LoVo (cell line): ENCODE measurements at regions not wholly inside any gene's neighbourhood (a gene's known extent, or its start where the extent isn't known, plus 50 kb on each side); places are given as distances from the start of the nearest gene placed in this dataset.

Experiments
- DNase-seq: peaks from one replicate; pipeline ENCODE4 v3.0.0-alpha.2; 2016; ENCODE audit warnings: low spot score

DNA sequence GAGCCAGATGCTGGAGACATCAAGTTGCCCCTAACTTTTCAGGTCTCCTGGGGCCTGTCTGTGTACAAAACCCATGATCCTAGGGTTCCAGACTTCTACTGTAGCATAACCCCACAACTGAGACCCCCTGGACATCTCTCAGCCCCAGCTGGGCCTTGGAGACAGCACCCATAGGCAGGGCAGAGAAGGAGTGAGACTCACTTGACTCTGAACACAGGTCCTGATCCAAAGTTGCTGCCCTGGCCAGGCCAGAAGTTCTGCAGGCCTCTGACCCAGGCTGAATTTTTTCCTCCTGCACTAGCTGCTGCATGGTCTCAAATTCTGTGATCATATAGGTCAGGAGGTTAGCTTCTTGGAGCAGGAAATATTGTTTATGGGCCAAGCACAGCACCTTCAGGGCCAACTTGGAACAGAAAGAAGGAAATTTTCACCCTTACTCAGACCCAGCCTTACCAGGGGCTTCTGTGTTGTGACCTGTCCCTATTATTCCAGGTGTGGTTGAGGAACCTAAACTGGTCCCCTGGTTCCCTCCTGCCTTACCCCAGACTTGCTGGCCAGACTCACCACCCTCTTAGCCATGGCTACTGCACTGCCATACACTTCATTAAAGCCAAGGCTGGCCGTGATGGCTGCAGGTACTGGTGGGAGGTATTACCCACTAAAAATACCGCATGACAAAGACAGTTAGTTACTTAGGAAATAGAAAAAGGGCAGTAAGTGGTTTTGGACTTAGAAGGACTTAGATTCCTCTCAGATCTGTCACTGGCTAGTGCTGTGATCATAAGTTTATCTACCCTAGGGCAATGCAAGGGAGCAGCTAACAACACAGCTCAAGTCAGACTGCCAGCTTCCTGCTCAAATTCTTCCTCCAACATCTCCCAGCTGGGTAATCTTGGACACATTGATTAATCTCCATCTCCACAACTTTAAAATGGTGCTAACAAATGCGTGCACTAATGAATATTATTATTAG, 2180.1 kb downstream of the TP53TG3F start:
- DNase-seq = no peak

DNA sequence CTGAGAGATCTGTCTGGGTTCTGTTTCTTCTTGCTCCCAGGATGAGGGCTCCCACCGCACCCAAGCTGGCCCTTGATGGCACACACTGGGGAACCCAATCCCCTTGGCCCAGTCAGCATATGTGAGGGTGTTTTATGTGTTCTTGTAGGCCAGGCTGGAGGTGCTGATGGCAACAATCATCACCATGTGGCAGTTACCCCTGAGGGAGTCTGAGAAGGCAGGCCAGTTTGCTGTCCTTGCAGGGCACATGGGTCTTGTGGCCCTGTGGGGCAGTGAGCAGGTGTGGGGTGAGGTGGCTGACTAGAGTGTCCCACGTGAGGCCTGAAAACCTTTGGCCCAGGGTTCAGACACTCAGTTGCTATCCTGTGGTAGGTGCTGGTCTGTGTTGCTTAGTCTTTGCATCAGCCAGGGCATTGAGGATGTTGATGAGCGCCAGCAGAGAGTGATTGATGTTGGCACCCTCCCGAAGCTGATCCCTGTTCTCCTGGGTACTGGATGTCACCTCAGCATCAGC, 2183.0 kb downstream of the TP53TG3F start:
- no peak for DNase-seq

DNA sequence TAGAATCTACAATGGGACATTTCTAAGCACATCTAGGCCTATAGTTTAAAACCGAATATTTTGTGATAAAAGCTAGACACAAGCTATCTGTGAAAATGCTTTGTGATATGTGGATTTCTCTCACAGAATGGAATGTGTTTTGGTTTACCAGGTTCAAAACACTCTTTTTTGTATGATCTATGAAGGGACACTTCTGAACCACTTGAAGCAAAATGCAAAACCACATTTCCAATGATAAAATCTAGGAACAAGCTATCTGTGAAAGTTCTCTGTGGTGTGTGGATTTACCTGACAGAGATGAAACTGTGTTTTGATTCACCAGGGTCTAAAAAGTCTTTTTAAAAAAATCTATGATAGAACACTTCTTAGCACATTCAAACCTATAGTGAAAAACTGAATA, 2192.4 kb downstream of the TP53TG3F start:
- no peak for DNase-seq

DNA sequence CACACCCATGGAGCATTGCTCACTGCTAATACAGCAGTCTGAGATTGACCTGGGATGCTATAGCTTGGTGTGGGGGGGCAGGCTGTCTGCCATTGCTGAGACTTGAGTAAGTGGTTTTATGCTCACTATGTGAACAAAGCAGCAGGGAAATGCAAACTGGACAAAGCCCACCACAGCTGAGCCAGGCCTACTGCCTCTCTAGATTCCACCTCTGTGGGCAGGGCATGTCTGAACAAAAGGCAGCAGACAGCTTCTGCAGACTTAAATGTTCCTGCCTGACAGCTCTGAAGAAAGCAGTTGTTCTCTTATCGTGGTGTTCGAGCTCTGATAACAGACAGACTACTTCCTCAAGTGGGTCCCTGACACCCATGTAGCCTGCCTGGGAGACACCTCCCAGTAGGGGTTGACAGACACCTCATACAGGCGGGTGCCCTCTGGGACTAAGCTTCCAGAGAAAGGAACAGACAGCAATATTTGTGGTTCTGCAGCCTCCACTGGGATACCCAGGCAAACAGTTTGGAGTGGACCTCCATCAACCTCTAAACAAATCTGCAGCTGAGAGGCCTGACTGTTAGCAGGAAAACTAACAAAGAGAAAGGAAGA, 2204.8 kb downstream of the TP53TG3F start:
- no peak for DNase-seq

DNA sequence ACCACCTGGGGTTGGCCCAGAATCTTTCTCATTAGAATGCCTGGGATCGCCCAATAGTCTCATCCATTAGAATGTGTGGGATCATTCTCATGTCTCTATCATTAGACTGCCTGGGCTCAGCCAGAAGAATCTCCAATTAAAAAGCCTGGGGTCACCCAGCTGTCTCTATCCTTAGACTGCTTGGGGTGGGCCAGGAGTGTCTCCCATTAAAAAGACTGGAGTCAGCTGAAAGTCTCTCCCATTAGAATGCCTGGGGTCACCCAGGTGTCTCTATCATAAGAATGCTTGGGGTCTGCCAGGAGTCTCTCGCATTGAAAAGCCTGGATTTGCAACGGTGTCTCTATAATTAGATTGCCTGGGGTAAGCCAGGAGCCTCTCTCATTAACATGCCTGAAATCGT, 2225.7 kb downstream of the TP53TG3F start:
- DNase-seq = no peak

DNA sequence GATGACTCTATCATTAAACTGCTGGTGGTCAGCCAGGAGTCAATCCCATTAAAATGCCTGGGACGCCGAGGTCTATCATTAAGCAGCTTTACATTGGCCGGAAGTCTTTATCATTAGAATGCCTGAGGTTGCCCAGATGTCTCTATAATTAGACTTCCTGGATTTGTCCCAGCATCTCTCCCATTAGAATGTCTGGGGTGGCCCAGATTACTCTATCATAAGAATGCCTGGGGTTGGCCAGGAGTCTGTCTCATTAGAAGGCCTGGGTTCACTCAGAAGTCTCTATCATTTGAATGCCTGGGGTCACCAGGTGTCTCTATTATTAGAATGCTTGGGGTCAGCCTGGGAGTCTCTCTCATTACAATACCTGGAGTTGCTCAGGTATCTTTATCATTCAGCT, 2227.2 kb downstream of the TP53TG3F start:
- DNase-seq = no peak

DNA sequence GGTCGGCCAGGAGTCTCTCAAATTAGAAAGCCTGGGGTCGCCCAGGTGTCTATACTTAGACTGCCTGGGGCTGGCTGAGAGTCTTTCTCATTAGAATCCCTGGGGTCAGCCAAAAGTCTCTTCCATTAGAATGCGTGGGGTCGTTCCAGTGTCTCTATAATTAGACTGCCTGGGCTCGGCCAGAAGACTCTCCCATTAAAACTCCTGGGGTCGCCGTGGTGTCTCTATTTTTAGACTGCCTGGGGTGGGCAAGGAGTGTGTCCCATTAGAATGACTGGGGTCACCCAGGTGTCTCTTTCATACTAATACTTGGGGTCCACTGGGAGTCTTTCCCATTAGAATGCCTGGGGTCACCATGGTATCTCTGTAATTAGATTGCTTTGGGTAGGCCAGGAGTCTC, 2227.7 kb downstream of the TP53TG3F start:
- DNase-seq = no peak

DNA sequence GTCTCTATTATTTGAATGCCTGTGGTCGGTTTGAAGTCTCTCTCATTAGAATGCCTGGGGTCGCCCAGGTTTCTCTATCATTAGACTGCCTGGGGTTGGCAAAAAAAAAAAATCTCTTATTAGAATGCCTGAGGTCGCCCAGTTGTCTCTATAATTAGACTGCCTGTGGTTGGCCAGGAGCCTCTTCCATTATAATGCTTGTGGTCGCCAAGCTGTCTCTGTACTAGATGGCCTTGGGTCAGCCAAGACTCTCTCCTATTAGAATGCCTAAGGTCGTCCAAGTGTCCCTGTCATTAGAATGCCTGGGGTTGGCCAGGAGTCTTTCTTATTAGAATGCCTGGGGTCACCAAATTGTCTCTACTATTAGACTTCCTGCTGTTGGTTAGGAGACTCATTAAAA, 2228.4 kb downstream of the TP53TG3F start:
- no peak for DNase-seq

DNA sequence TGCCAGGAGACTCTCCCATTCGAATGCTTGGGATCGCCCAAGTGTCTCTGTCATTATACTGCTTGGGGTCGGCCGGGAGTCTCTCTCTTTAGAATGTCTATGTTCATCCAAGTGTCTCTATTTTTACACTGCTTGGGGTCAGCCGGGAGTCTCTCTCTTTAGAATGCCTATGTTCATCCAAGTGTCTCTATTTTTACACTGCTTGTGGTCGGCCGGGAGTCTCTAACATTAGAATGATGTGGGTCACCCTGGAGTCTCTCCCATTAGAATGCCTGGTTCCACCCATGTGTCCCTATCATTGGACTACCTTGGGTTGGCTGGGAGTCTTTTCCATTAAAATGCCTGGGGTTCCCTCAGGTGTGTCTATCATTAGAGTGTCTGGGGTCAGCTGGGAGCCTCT, 2230.4 kb downstream of the TP53TG3F start:
- no peak for DNase-seq

DNA sequence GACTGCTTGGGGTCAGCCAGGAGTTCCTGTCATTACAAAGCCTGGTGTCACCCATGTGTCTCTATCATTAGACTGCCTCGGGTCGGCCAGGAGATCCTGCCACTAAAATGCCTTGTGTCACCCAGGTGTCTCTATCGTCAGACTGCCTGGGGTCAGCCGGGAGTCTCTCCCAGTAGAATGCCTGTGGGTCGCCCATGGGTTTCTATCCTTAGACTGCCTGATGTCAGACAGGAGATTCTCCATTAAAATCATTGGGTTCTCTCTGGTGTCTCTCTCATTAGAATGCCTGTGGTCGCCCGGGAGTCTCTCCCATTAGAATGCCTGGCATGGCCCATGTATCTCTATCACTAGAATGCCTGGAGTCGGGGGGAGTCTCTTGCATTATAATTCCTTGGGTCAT, 2231.0 kb downstream of the TP53TG3F start:
- DNase-seq = no peak

DNA sequence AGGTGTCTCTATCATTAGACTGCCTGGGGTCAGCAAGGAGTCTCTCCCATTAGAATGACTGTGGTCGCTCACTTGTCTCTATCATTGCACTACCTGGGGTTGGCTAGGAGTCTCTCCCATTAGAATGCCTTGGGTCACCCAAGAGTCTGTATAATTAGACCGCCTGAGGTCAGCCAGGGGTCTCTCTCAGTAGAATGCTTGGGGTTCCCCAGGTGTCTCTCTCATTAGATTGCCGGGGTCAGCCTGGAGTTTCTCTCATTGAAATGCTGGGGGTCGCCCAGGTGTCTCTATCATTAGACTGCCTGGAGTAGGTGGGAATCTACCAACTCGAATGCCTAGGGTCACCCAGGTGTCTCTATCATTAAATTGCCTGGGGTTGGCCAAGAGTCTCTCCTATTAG, 2231.6 kb downstream of the TP53TG3F start:
- no peak for DNase-seq

DNA sequence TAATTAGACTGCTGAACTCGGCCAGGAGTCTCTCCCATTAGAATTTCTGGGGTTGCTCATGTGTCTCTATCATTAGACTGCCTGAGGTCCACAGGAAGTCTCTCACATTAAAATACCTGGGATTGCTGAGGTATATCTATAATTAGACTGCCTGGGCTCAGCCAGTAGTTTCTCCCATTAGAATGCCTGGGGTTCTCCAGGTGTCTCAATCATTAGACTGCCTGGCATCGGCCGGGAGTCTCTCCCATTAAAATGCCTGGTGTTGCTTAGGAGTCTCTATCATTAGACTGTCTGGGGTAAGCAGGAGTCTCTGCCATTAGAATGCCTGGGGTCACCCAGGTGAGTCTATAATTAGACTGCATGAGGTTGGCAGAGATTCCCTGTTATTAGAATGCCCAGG, 2233.4 kb downstream of the TP53TG3F start:
- no peak for DNase-seq

DNA sequence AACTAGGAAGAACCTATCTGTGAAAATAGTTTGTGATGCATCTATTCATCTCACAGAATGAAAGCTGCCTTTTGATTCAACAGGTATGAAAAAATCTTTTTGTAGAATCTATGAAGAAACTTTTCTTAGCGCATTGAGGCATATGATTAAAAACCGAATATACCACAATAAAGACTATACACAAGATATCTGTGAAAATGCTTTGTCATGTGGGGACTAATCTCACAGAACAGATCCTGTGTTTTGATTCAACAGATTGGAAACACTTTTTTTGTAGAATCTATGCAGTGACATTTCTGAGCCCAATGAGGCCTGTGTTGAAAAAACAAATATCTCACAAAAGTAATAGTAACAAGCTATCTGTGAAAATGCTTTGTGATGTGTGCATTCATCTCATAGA, 2247.5 kb downstream of the TP53TG3F start:
- DNase-seq = no peak

DNA sequence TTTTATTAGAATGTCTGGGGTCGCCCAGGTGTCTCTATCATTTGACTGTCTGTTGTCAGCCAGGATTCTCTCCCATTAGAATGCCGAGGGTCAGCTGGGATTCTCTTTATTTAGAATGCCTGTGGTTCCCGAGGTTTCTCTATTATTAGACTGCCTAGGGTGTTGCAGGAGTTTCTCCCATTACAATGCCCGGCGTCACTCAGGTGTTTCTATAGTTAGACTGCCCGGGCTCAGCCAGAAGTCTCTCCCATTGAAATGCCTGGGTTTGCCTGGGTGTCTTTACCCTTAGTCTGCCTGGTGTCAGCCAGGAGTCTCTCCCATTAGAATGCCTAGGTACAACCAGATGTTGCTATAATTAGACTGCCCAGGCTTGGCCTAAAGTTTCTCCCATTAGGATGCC, 2252.0 kb downstream of the TP53TG3F start:
- DNase-seq = no peak

DNA sequence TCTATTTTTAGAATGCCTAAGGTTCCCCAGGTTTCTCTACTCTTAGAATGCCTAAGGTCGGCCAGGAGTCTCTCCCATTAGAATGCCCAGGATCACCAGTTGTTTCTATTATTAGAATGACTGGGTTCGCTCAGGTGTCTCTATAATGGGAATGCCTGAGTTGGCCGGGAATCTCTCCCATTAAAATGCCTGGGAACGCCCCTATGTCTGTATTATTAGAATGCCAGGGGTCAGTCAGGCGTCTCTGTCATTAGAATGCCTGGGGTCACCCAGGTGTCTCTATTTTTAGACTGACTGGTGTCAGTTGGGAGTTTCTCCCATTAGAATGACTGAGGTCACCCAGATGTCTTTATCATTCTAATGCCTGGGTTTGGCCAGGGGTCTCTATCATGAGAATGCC, 2252.5 kb downstream of the TP53TG3F start:
- no peak for DNase-seq

DNA sequence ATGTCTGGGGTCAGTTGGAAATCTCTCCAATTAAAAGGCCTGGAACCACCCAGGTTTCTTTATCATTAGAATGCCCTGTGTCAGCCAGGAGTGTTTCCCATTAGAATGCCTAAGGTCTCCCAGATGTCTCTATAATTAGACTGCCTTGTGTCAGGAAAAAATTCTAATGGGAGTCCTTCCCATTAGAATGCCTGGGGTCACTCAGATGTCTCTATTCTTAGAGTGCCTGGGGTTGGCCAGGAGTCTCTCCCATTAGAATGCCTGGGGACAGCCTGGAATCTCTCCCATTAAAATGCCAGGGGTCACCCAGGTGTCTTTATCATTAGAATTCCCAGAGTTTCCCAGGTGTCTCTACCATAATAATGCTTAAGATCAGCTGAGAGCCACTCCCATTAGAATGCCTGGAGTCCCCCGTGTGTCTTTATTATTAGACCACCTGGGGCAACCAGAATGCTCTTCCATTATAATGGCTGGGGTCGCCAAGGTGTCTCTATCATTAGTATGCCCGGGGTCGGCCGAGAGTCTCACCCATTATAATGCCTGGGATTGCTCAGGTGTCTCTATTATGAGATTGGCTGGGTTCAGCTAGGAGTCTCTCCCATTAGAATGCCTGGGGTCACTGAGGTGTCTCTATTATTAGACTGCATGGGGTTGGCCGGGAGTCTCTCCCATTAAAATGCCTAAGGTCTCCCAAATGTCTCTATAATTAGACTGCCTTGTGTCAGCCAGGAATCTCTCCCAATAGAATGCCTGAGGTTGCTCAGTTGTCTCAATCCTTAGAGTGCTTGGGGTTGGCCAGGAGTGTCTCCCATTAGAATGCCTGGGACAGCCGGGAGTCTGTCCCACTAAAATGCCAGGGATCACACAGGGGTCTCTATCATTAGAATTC, 2254.6 kb downstream of the TP53TG3F start:
- DNase-seq = no peak

DNA sequence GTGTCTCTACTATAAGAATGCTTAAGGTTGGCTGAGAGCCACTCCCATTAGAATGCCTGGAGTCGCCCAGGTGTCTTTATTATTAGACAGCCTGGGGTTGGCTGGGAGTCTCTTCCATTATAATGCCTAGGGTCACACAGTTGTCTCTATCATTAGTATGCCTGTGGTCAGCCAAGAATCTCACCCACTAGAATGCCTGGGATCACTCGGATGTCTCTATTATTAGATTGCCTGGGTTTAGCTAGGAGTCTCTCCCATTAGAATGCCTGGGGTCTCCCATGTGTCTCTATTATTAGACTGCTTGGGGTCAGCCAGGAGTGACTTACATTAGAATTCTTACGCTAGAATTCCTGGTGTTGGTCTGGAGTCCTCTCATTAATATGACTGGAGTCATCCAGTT, 2255.3 kb downstream of the TP53TG3F start:
- DNase-seq = no peak

DNA sequence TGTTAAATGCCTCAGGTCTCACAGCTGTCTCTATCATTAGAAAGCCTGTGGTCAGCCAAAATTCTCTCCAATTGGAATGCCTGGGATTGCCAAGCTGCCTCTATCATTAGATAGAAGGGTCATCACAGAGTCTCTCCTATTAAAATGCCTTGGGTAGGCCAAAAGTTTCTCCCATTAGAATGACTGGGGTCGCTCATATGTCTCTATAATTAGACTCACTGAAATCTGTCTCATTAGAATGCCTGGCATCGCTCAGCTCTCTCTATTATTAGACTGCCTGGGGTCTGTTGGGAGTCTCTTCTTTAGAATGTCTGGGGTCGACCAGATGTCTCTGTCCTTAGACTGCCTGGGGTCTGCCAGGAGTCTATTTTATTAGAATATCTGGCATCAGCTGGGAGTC, 2265.1 kb downstream of the TP53TG3F start:
- DNase-seq = no peak

DNA sequence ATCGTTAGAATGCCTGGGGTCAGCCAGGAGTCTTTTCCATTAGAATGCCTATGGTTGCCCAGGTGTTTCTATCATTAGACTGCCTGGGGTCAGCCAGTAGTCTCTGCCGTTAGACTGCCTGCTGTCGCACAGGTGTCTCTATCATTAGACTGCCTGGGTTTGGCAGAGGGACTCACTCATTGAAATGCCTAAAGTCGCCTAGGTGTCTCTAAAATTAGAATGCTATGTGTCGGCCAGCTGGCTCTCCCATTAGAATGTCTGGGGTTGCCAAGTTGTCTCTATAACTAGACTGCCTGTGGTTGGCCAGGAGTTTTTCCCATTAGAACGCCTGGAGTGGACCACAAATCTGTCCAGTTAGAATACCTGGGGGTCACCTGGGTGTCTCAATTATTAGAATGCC, 2266.5 kb downstream of the TP53TG3F start:
- DNase-seq = no peak

DNA sequence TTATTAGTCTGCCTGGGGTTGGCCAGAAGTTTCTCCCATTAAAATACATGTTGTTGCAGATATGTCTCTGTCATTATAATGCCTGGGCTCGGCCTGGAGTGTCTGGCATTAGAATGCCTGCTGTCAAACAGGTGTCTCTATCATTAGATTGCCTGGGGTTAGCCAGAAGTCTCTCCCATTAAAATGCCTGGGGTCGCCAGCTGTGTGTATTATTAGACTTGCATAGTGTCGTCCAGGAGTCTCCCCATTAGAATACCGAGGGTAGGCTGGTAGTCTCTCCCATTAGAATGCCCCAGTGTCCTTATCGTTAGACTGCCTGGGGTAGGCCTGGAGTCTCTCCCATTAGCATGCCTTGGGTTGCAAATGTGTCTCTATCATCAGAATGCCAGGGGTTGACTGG, 2270.8 kb downstream of the TP53TG3F start:
- no peak for DNase-seq

DNA sequence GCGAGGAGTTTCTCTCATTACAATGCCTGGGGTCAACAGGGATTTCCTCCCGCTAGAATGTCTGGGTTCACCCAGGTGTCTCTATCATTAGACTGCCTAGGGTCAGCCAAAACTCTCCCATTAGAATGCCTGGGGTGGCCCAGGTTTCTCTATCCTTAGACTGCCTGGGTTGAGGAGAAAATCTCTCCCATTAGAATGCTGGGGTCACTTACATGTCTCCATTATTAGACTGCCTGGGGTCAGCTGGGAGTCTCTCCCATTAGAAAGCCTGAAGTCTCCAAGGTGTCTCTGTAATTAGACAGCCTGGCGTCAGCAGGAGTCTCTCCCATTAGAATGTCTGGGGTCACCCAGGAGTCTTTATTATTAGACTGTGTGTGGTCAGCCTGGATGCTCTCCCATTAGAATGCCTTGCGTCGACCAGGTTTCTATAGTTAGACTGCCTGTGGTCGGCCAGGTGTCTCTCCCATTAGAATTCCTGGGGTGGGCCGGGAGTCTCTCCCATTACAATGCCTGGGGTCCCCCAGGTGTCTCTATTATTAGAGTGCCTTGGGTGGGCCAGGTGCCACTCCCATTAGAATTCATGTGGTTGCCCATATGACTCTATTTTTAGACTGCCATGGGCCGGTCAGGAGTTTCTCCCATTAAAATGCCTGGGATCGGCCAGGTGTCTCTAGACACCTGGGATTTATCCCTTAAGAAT, 2272.1 kb downstream of the TP53TG3F start:
- DNase-seq = no peak
